Thymus (tissue), 11 donors: ENCODE measurements at regions not wholly inside any gene's neighbourhood (a gene's known extent, or its start where the extent isn't known, plus 50 kb on each side); places are given as distances from the start of the nearest gene placed in this dataset.

Experiments used
- DNase-seq, 9 donors: peaks; one replicate each; pipeline ENCODE4 v3.0.0-alpha.2; 2013; ENCODE audit warnings: low spot score in 9 of 9, low read depth in 6 of 9, missing footprints in 1 of 9
- H3K27ac ChIP-seq, 2 donors: one replicate each; pipeline ENCODE4 v1.5.1; 2013; ENCODE audit warnings: control low read depth in 1 of 2, low read depth in 1 of 2, low read length in 1 of 2, mild to moderate bottlenecking in 1 of 2, moderate library complexity in 1 of 2
- H3K27me3 ChIP-seq, 2 donors: one replicate each; pipeline ENCODE4 v1.5.1; 2013; ENCODE audit warnings: low read length in 1 of 2; ENCODE audit not compliant: control insufficient read depth in 2 of 2, insufficient read depth in 1 of 2
- H3K36me3 ChIP-seq, 2 donors: one replicate each; pipeline ENCODE4 v1.5.1; 2013; ENCODE audit warnings: low read length in 1 of 2, mild to moderate bottlenecking in 1 of 2, moderate library complexity in 1 of 2; ENCODE audit not compliant: control insufficient read depth in 2 of 2, insufficient read depth in 2 of 2
- H3K4me1 ChIP-seq, 2 donors: one replicate each; pipeline ENCODE4 v1.5.1; 2013; ENCODE audit warnings: low read length in 2 of 2; ENCODE audit not compliant: control insufficient read depth in 2 of 2, insufficient read depth in 2 of 2
- H3K4me3 ChIP-seq, 2 donors: one replicate each; pipeline ENCODE4 v1.5.1; 2013; ENCODE audit warnings: low read length in 2 of 2, control low read depth in 1 of 2, mild to moderate bottlenecking in 1 of 2
- H3K9me3 ChIP-seq, 2 donors: one replicate each; pipeline ENCODE4 v1.5.1; 2013; ENCODE audit warnings: low read length in 1 of 2, mild to moderate bottlenecking in 1 of 2; ENCODE audit not compliant: control insufficient read depth in 2 of 2, insufficient read depth in 1 of 2
- WGBS: extraction: QIAGEN DNeasy Blood & Tissue Kit; methylation state at CpG from one replicate; pipeline ENCODE4 v1.1.7; 2013; 5-methylcytosine and 5-hydroxymethylcytosine counted together
- donor health status: healthy.

GRCh38 chrX:26873736-26874135 lies 589.4 kb downstream of the PPP4R3C start:
- Histone ChIP-seq H3K4me3 (no peak overlapping the region), H3K4me1 (no peaks in the 10 kb centered on the region), H3K27ac (no peak overlapping the region), H3K36me3 (no peaks in the 10 kb centered on the region), H3K27me3 (no peaks in the 10 kb centered on the region), H3K9me3 (no peaks in the 10 kb centered on the region)
- no peak for DNase-seq
- 94% methylated on average over 29 of the region's 29 CpGs for WGBS

GRCh38 chrX:26871967-26872366 lies 591.2 kb downstream of the PPP4R3C start:
- Histone ChIP-seq H3K9me3 (no peaks in the 10 kb centered on the region), H3K36me3 (no peaks in the 10 kb centered on the region), H3K27ac (no peak overlapping the region), H3K4me3 (no peak overlapping the region), H3K27me3 (no peaks in the 10 kb centered on the region), H3K4me1 (no peaks in the 10 kb centered on the region)
- DNase-seq, result no peak
- WGBS, result 92% methylated on average over 1 of the region's 1 CpG

- H3K27ac ChIP-seq, result no peak overlapping the region
- H3K36me3 ChIP-seq, result no peaks in the 10 kb centered on the region
- H3K27me3 ChIP-seq, result no peaks in the 10 kb centered on the region
- H3K4me3 ChIP-seq, result no peak overlapping the region
- 9% methylated on average over 1 of the region's 1 CpG for WGBS
- no peaks in the 10 kb centered on the region for H3K4me1 ChIP-seq
- no peaks in the 10 kb centered on the region for H3K9me3 ChIP-seq
- no peak for DNase-seq
These were observed 611.2 kb downstream of the PPP4R3C start for GRCh38 chrX:26851981-26852380.

GRCh38 chrX:26848511-26848910 lies 614.6 kb downstream of the PPP4R3C start:
- no peaks in the 10 kb centered on the region for H3K27me3 ChIP-seq
- no peak overlapping the region for H3K27ac ChIP-seq
- H3K9me3 ChIP-seq, result no peaks in the 10 kb centered on the region
- no peak overlapping the region for H3K4me3 ChIP-seq
- no peaks in the 10 kb centered on the region for H3K4me1 ChIP-seq
- no peak for DNase-seq
- 70% methylated on average over 2 of the region's 2 CpGs for WGBS
- H3K36me3 ChIP-seq, result no peaks in the 10 kb centered on the region

- Histone ChIP-seq H3K9me3 (peaks cover 0 to 3% of the 10 kb centered on the region in 2 donors), H3K4me1 (no peaks in the 10 kb centered on the region), H3K27me3 (no peaks in the 10 kb centered on the region), H3K27ac (no peak overlapping the region), H3K36me3 (no peaks in the 10 kb centered on the region), H3K4me3 (no peak overlapping the region)
- 78% methylated on average over 2 of the region's 2 CpGs for WGBS
- DNase-seq, result no peak
These were observed 618.1 kb downstream of the PPP4R3C start for GRCh38 chrX:26845056-26845455.

GRCh38 chrX:26822448-26822847 lies 606.5 kb downstream of the MAGEB5 start:
- Histone ChIP-seq H3K36me3 (no peaks in the 10 kb centered on the region), H3K4me1 (no peaks in the 10 kb centered on the region), H3K27me3 (no peaks in the 10 kb centered on the region), H3K9me3 (peaks cover 0 to 8% of the 10 kb centered on the region in 2 donors), H3K4me3 (no peak overlapping the region), H3K27ac (no peak overlapping the region)
- WGBS, result 50% methylated on average over 1 of the region's 1 CpG
- no peak for DNase-seq

- no peaks in the 10 kb centered on the region for H3K4me1 ChIP-seq
- no peak overlapping the region for H3K27ac ChIP-seq
- no peaks in the 10 kb centered on the region for H3K9me3 ChIP-seq
- H3K4me3 ChIP-seq, result no peak overlapping the region
- no peaks in the 10 kb centered on the region for H3K27me3 ChIP-seq
- no peaks in the 10 kb centered on the region for H3K36me3 ChIP-seq
- DNase-seq, result no peak
These were observed 573.8 kb downstream of the MAGEB5 start for GRCh38 chrX:26789751-26790150.

- Histone ChIP-seq H3K9me3 (no peaks in the 10 kb centered on the region), H3K27ac (no peak overlapping the region), H3K27me3 (no peaks in the 10 kb centered on the region), H3K4me3 (no peak overlapping the region), H3K36me3 (no peaks in the 10 kb centered on the region), H3K4me1 (no peaks in the 10 kb centered on the region)
- DNase-seq, result no peak
- 89% methylated on average over 1 of the region's 1 CpG for WGBS
These were observed 572.5 kb downstream of the MAGEB5 start for GRCh38 chrX:26788402-26788998.

GRCh38 chrX:26783512-26784225 lies 567.7 kb downstream of the MAGEB5 start:
- no peaks in the 10 kb centered on the region for H3K4me1 ChIP-seq
- no peaks in the 10 kb centered on the region for H3K27me3 ChIP-seq
- no peak overlapping the region for H3K4me3 ChIP-seq
- 70% methylated on average over 10 of the region's 10 CpGs for WGBS
- no peak overlapping the region for H3K27ac ChIP-seq
- DNase-seq, result peak in 4 of 9 donors; percentile 0 to 32 (median 12)
- H3K36me3 ChIP-seq, result no peaks in the 10 kb centered on the region
- no peaks in the 10 kb centered on the region for H3K9me3 ChIP-seq
